Parathyroid adenoma (tissue), 2 donors: ENCODE measurements at regions not wholly inside any gene's neighbourhood (a gene's known extent, or its start where the extent isn't known, plus 50 kb on each side); places are given as distances from the start of the nearest gene placed in this dataset.

Experiments
- H2AFZ ChIP-seq: fragments of 300-600 bp; sonication (generic); one replicate; pipeline ENCODE4 v1.7.0; 2017; ENCODE audit warnings: antibody characterized with exemption, mild to moderate bottlenecking
- H3K27ac ChIP-seq: fragments of 300-600 bp; sonication (generic); one replicate; pipeline ENCODE4 v1.7.0; 2017
- H3K27me3 ChIP-seq: fragments of 300-600 bp; sonication (generic); one replicate; pipeline ENCODE4 v1.7.0; 2017; ENCODE audit warnings: low read length; ENCODE audit not compliant: control insufficient read depth, insufficient read depth
- H3K36me3 ChIP-seq: fragments of 300-600 bp; sonication (generic); one replicate; pipeline ENCODE4 v1.7.0; 2017; ENCODE audit warnings: low read length; ENCODE audit not compliant: control insufficient read depth, insufficient read depth
- H3K4me1 ChIP-seq: fragments of 300-600 bp; sonication (generic); one replicate; pipeline ENCODE4 v1.7.0; 2017; ENCODE audit warnings: control low read depth
- H3K4me2 ChIP-seq: fragments of 300-600 bp; sonication (generic); one replicate; pipeline ENCODE4 v1.7.0; 2017; ENCODE audit warnings: low read length
- H3K4me3 ChIP-seq: fragments of 300-600 bp; sonication (generic); one replicate; pipeline ENCODE4 v1.7.0; 2017; ENCODE audit warnings: low read depth, low read length
- H3K79me2 ChIP-seq: fragments of 300-600 bp; sonication (generic); one replicate; pipeline ENCODE4 v1.7.0; 2017; ENCODE audit warnings: control low read depth
- H3K9ac ChIP-seq: fragments of 300-600 bp; sonication (generic); one replicate; pipeline ENCODE4 v1.7.0; 2017; ENCODE audit warnings: mild to moderate bottlenecking
- H3K9me3 ChIP-seq: fragments of 300-600 bp; sonication (generic); one replicate; pipeline ENCODE4 v1.7.0; 2017; ENCODE audit warnings: low read length; ENCODE audit not compliant: control insufficient read depth
- CTCF ChIP-seq: fragments of 300-600 bp; sonication (generic); IDR thresholded peaks from one replicate; pipeline ENCODE4 v1.7.0; 2017; ENCODE audit warnings: antibody characterized with exemption, mild to moderate bottlenecking
- donor health status: primary hyperparathyroidism.

GRCh38 chr19:27833031-27833430 is 1379.9 kb downstream of the UQCRFS1 start:
- H3K9ac ChIP-seq: no peak overlapping the region
- no peak for TF ChIP-seq CTCF
- no peaks in the 10 kb centered on the region for H3K9me3 ChIP-seq
- no peak overlapping the region for H2AFZ ChIP-seq
- no peaks in the 10 kb centered on the region for H3K4me1 ChIP-seq
- H3K4me2 ChIP-seq: no peak overlapping the region
- H3K4me3 ChIP-seq: no peak overlapping the region
- no peaks in the 10 kb centered on the region for H3K27me3 ChIP-seq
- H3K27ac ChIP-seq: no peak overlapping the region
- no peaks in the 10 kb centered on the region for H3K79me2 ChIP-seq
- no peaks in the 10 kb centered on the region for H3K36me3 ChIP-seq

- TF ChIP-seq CTCF: no peak
- Histone ChIP-seq H3K27me3 (no peaks in the 10 kb centered on the region), H2AFZ (no peak overlapping the region), H3K27ac (no peak overlapping the region), H3K79me2 (no peaks in the 10 kb centered on the region), H3K4me2 (no peak overlapping the region), H3K4me3 (no peak overlapping the region), H3K9ac (no peak overlapping the region), H3K9me3 (no peaks in the 10 kb centered on the region), H3K4me1 (no peaks in the 10 kb centered on the region), H3K36me3 (no peaks in the 10 kb centered on the region)
Measured at GRCh38 chr19:27828829-27829228, 1384.1 kb downstream of the UQCRFS1 start.

- no peak overlapping the region for H2AFZ ChIP-seq
- no peak for TF ChIP-seq CTCF
Measured at GRCh38 chr19:27824108-27824507, 1388.8 kb downstream of the UQCRFS1 start.

GRCh38 chr19:27822336-27822735 is 1390.6 kb downstream of the UQCRFS1 start:
- Histone ChIP-seq H3K9me3 (no peaks in the 10 kb centered on the region), H2AFZ (no peak overlapping the region), H3K4me2 (no peak overlapping the region), H3K27me3 (no peaks in the 10 kb centered on the region), H3K4me3 (no peak overlapping the region), H3K36me3 (no peaks in the 10 kb centered on the region), H3K9ac (no peak overlapping the region), H3K27ac (no peak overlapping the region), H3K79me2 (no peaks in the 10 kb centered on the region), H3K4me1 (no peaks in the 10 kb centered on the region)
- no peak for TF ChIP-seq CTCF

More at GRCh38 chr19:27824108-27824507, 1388.8 kb downstream of the UQCRFS1 start:
- no peaks in the 10 kb centered on the region for H3K36me3 ChIP-seq
- no peak overlapping the region for H3K9ac ChIP-seq
- H3K4me2 ChIP-seq: no peak overlapping the region
- H3K27ac ChIP-seq: no peak overlapping the region
- H3K4me3 ChIP-seq: no peak overlapping the region
- H3K4me1 ChIP-seq: no peaks in the 10 kb centered on the region
- no peaks in the 10 kb centered on the region for H3K27me3 ChIP-seq
- no peaks in the 10 kb centered on the region for H3K79me2 ChIP-seq
- H3K9me3 ChIP-seq: no peaks in the 10 kb centered on the region

- Histone ChIP-seq H3K36me3 (no peaks in the 10 kb centered on the region), H2AFZ (no peak overlapping the region), H3K9me3 (no peaks in the 10 kb centered on the region), H3K4me2 (no peak overlapping the region), H3K27me3 (no peaks in the 10 kb centered on the region), H3K4me3 (no peak overlapping the region), H3K9ac (no peak overlapping the region), H3K79me2 (no peaks in the 10 kb centered on the region), H3K27ac (no peak overlapping the region), H3K4me1 (no peaks in the 10 kb centered on the region)
- no peak for TF ChIP-seq CTCF
Measured at GRCh38 chr19:27821418-27822018, 1391.4 kb downstream of the UQCRFS1 start.
